ENCODE measurements at regions not wholly inside any gene's neighbourhood (a gene's known extent, or its start where the extent isn't known, plus 50 kb on each side); places are given as distances from the start of the nearest gene placed in this dataset.
"Not testable (repeated sequence)": the region's sequence is repeated elsewhere in the genome, so short reads cannot be mapped to it uniquely, and the experiment has no call there.

GRCh38 chrX:51242212-51242611, 90.4 kb upstream of the NUDT10 start:
- H3K4me3 ChIP-seq (ENCODE audit: low read depth, poor library complexity, severe bottlenecking): no peak overlapping the region
- TF ChIP-seq, protein P1, sequence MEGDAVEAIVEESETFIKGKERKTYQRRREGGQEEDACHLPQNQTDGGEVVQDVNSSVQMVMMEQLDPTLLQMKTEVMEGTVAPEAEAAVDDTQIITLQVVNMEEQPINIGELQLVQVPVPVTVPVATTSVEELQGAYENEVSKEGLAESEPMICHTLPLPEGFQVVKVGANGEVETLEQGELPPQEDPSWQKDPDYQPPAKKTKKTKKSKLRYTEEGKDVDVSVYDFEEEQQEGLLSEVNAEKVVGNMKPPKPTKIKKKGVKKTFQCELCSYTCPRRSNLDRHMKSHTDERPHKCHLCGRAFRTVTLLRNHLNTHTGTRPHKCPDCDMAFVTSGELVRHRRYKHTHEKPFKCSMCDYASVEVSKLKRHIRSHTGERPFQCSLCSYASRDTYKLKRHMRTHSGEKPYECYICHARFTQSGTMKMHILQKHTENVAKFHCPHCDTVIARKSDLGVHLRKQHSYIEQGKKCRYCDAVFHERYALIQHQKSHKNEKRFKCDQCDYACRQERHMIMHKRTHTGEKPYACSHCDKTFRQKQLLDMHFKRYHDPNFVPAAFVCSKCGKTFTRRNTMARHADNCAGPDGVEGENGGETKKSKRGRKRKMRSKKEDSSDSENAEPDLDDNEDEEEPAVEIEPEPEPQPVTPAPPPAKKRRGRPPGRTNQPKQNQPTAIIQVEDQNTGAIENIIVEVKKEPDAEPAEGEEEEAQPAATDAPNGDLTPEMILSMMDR (IDR thresholded peaks at IDR 0.05): no peak
- TF ChIP-seq POLR2A (IDR thresholded peaks at IDR 0.05): no peak
- no peak for DNase-seq (ENCODE audit: low spot score in 2 of 2)
- WGBS, 2 donors: 66 to 67% methylated on average over 4 of the region's 4 CpGs
- intact Hi-C loops (cut with DNase I; ENCODE audit: low total_unique reads): no loop called here

DNA sequence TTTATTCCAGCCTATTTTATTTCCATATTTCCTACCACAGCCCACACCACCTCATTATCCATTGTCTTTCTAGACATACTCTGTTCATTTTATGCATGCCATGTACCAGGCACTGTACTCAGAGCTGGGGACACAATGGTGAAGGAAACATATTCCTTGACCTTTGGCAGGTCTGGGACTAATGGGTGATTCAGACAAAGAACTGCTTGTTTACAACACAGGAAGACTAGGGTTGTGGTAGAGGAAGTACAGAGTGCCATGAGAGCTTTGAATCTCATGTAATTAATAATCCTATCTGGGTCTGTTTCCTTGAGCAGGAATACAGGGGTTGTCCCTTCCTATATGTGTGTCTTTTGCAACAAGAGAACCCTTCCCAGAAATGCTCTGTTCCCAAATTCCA, 75.1 kb upstream of the NUDT10 start:
- intact Hi-C loops (cut with DNase I; ENCODE audit: low total_unique reads): no loop called here
- DNase-seq (ENCODE audit: low spot score in 2 of 2): no peak
- no peak overlapping the region for H3K4me3 ChIP-seq (ENCODE audit: low read depth, poor library complexity, severe bottlenecking)
- no peak for TF ChIP-seq POLR2A (IDR thresholded peaks at IDR 0.05)

DNA sequence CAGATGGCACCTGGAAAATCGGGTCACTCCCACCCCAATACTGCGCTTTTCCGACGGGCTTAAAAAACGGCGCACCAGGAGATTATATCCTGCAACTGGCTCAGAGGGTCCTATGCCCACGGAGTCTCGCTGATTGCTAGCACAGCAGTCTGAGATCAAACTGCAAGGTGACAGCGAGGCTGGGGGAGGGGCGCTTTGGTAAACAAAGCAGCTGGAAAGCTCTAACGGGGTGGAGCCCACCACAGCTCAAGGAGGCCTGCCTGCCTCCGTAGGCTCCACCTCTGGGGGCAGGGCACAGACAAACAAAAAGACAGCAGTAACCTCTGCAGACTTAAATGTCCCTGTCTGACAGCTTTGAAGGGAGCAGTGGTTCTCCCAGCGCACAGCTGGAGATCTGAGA, 70.4 kb upstream of the NUDT10 start:
- H3K4me3 ChIP-seq (ENCODE audit: low read depth, poor library complexity, severe bottlenecking); intact Hi-C loops (cut with DNase I; ENCODE audit: low total_unique reads); DNase-seq (ENCODE audit: low spot score in 2 of 2): not testable (repeated sequence)
- 86 to 87% methylated on average over 11 to 12 of the region's 13 CpGs for WGBS, 2 donors

GRCh38 chrX:51272638-51273037, 60.0 kb upstream of the NUDT10 start:
- no peak for TF ChIP-seq POLR2A (IDR thresholded peaks at IDR 0.05)
- TF ChIP-seq, protein P1 (IDR thresholded peaks at IDR 0.05): no peak
- 67 to 86% methylated on average over 2 of the region's 2 CpGs for WGBS, 2 donors
- no peak for DNase-seq (ENCODE audit: low spot score in 2 of 2)
- intact Hi-C loops (cut with DNase I; ENCODE audit: low total_unique reads): no loop called here
- H3K4me3 ChIP-seq (ENCODE audit: low read depth, poor library complexity, severe bottlenecking): no peak overlapping the region

- 60 to 66% methylated on average over 5 to 6 of the region's 6 CpGs for WGBS, 2 donors
- DNase-seq (ENCODE audit: low spot score in 2 of 2): no peak
- H3K4me3 ChIP-seq (ENCODE audit: low read depth, poor library complexity, severe bottlenecking): no peak overlapping the region
- intact Hi-C loops (cut with DNase I; ENCODE audit: low total_unique reads): no loop called here
- no peak for TF ChIP-seq POLR2A (IDR thresholded peaks at IDR 0.05)
- TF ChIP-seq, protein P1 (IDR thresholded peaks at IDR 0.05): no peak
These were observed 50.8 kb upstream of the NUDT10 start for GRCh38 chrX:51281758-51282318.
